ENCODE measurements at regions not wholly inside any gene's neighbourhood (a gene's known extent, or its start where the extent isn't known, plus 50 kb on each side); places are given as distances from the start of the nearest gene placed in this dataset.
"Not testable (repeated sequence)": the region's sequence is repeated elsewhere in the genome, so short reads cannot be mapped to it uniquely, and the experiment has no call there.

DNA sequence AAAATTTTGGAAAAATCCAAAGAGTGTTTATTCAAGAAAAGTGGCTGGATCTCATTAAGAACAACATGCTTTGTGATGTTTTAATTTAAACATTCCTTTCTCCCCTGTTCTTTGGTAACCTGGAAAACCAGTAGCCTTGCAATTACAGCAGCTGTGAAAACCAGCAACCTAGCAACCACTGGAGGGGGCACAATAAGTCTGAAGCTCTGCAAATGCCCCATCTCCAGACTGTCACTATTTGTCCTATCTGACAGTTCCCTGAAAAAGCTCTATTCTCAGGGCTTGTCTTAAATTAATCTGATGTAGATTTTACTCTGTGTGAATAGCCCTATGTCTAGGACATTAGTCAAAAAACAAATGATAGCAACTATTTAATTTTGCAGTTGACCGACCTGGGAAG lies 137.6 kb upstream of the THSD7A start:
- Histone ChIP-seq H3K4me3 (no peak overlapping the region), H3K9me3 (no peaks in the 10 kb centered on the region), H3K36me3 (no peaks in the 10 kb centered on the region), H3K27me3 (no peaks in the 10 kb centered on the region)
- DNase-seq: no peak

DNA sequence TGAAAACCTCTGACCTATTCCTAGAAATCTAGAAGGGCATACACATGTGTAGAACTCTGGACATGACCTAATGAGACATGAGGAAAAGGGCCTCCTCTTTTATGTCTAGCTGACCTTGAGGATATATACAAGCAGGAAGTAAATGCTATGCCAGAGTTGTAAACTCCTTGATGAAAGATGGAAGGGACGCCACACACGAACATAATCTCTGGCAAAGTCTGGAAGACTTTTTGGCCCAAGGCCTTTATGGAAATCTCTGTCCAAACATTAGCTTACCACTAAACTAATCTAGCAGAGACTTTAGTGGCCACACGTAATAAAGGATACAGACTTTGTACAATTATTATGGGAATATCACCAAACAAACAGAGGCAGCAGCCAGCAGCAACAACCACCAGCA lies 138.1 kb upstream of the THSD7A start:
- Histone ChIP-seq H3K4me3 (no peak overlapping the region), H3K27me3 (no peaks in the 10 kb centered on the region), H3K36me3 (no peaks in the 10 kb centered on the region), H3K9me3 (no peaks in the 10 kb centered on the region)
- no peak for DNase-seq

DNA sequence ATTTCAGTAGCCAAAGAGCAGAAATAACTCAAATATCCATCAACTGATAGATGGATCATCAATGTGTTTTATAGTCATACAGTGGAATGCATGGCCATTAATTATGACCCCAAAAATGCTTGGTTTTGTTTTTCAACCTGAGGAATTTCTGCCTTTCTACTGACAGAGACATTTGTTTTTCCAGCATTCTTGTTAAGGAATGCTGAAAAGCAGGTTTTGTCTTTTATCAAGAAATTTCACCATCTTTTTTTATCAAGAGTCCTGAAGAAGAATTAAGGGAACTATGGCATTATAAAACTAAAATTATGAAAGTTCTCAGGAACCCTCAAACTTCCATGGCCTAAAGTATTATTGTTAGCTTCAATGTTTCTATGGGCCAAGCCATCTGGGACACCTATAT lies 153.4 kb upstream of the THSD7A start:
- Histone ChIP-seq H3K9me3 (no peaks in the 10 kb centered on the region), H3K36me3 (no peaks in the 10 kb centered on the region), H3K4me3 (no peak overlapping the region), H3K27me3 (no peaks in the 10 kb centered on the region)
- no peak for DNase-seq

DNA sequence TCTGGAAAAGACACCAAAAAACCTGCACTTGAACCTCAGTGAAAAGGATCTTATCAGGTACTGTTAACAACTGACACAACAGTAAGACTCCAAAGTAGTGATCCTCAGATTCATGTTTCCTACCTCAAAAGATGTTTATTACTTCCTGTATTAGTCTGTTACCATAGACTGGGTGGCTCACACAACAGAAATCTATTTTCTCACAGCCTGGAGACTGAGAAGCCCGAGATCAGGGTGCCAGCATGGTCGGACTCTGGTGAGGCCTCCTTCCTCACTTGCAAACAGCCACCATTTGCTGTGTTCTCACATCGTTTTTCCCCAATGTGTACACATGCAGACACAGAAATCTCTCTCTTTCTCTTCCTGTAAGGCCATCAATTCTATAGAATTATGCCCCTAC lies 154.0 kb upstream of the THSD7A start:
- H3K9me3 ChIP-seq: no peaks in the 10 kb centered on the region
- H3K4me3 ChIP-seq: no peak overlapping the region
- DNase-seq: no peak
- no peaks in the 10 kb centered on the region for H3K36me3 ChIP-seq
- no peaks in the 10 kb centered on the region for H3K27me3 ChIP-seq

DNA sequence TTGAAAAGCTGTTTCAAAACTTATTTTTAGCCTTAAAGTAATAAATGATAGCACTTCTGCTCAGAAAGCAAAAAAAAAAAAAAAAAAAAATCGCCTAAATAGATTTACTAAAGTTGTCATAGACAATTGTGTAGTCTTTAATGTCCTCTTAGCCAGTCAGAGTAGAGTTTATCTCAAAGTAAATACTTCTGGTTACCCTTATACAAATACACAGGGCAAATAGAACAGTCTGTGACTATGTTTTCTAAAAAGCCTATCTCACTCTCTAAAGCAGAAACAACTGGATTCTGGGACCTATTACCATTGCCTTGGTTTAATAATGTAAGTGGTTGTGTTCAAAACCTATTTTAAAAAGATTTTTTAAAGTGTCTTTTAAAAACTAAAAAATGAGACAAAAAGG lies 156.2 kb upstream of the THSD7A start:
- Histone ChIP-seq H3K27me3 (no peaks in the 10 kb centered on the region), H3K9me3 (no peaks in the 10 kb centered on the region), H3K4me3 (no peak overlapping the region), H3K36me3 (no peaks in the 10 kb centered on the region)
- no peak for DNase-seq

DNA sequence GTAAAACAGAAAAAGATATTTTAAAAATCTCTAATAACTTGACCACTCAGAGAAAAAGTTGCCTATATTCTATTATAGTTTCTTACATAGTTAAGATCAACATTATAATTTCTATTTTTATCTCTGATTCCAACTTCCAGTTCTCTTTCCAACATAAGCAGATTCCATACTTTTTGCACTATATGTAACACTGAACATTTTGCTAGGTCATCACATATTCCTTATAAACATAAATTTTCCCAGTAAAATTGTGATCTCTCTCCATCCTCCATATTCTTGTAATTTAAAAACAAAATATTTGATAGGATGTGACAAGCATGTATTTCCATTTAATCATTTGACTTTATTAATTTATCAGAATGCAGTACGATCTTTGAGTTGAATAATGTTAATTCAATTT lies 170.4 kb upstream of the THSD7A start:
- Histone ChIP-seq H3K9me3 (no peaks in the 10 kb centered on the region), H3K4me3 (no peak overlapping the region), H3K36me3 (no peaks in the 10 kb centered on the region), H3K27me3 (no peaks in the 10 kb centered on the region)
- DNase-seq: no peak

DNA sequence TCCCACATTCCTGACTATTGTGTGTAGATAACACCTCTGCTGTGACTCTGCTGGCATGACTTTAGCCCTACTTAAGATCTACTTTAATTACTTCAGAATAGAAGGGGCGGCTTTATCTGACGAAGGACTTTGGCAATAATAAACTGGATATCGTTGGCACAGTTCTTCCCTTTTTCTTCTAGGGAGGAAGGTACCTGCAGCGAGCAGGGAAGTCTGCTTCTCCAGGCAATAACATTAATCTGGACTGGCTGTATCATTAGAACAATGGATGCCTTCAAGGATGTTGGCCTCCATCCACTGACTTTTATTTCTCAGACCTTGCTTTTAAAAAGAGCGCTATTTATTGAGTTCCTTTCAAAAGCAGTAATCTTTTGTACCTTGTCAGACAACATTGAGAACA lies 172.6 kb upstream of the THSD7A start:
- DNase-seq: no peak
- H3K27me3 ChIP-seq: no peaks in the 10 kb centered on the region
- H3K36me3 ChIP-seq: no peaks in the 10 kb centered on the region
- no peaks in the 10 kb centered on the region for H3K9me3 ChIP-seq
- no peak overlapping the region for H3K4me3 ChIP-seq

DNA sequence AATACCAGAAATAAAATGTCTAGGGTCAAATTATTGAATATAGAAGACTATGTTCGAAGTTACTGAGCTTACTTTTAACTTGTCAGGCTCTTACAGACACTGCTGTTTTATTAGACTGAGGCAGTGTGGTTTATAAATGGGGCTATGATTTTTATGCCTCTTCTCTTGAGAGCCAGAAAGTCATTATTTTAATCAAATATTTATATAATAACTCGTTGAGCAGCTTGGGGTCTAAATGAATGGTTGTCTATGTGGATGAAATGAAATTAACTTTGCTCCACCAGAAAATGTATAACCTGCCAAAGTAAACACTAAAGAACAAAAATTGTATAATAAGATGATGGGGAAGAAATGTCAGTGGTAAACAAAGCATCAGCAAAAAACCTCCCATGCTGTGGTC lies 175.6 kb upstream of the THSD7A start:
- Histone ChIP-seq H3K27me3 (no peaks in the 10 kb centered on the region), H3K36me3 (no peaks in the 10 kb centered on the region), H3K4me3 (no peak overlapping the region), H3K9me3 (no peaks in the 10 kb centered on the region)
- no peak for DNase-seq

DNA sequence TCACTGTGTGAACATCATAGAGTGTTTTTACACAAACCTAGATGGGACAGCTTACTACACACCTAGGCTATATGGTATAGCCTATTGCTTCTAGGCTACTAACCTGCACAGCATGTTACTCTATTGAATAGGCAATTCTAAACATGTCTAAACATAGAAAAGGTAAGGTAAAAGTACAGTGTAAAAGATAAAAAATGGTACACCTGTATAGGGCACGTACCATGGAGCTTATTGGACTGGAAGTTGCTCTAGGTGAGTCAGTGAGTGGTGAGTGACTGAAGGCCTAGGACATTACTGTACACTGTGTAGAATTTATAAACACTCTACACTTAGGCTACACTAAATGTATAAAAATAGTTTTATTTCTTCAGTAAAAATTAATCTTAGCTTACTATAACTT lies 182.0 kb upstream of the THSD7A start:
- DNase-seq: no peak
- H3K36me3 ChIP-seq: no peaks in the 10 kb centered on the region
- H3K4me3 ChIP-seq: no peak overlapping the region
- no peaks in the 10 kb centered on the region for H3K27me3 ChIP-seq
- H3K9me3 ChIP-seq: no peaks in the 10 kb centered on the region

DNA sequence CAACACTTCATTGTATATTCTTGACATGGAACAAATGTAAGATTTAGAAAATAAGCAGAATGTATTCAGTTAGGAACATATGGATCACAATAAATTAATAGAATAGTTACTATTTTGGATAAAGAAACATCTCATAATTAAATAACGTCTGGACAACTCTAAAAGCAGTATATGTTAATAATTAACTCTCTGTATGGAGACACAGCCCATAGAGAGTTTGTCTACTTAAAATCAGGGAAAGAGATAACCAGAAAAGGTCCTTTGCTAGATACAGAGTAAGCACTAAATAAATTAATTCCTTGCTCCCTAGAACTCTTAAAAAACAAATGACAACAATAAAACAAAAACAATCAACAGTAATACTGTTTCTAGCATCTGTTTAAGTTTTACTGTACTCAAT lies 184.4 kb upstream of the THSD7A start:
- DNase-seq: no peak
- no peaks in the 10 kb centered on the region for H3K36me3 ChIP-seq
- no peaks in the 10 kb centered on the region for H3K27me3 ChIP-seq
- no peak overlapping the region for H3K4me3 ChIP-seq
- H3K9me3 ChIP-seq: no peaks in the 10 kb centered on the region

DNA sequence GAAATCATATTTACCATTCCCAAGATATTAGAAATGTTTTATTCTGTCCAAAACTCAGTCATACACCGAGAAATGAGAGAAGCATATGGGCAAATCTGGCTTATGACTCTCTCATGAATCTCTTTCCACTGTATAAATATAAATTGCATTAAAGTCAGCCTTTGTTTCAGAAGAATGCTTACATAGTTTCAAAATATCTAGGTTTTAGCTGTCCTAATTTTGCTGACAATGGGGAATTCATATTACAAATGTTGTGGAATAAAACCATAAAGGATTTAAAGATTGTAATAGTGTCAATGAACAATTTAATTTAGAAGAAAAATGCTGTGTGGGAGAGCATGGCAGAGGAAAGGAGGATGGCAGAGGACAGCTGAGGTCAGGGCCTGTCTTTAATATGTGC lies 185.0 kb upstream of the THSD7A start:
- H3K27me3 ChIP-seq: no peaks in the 10 kb centered on the region

DNA sequence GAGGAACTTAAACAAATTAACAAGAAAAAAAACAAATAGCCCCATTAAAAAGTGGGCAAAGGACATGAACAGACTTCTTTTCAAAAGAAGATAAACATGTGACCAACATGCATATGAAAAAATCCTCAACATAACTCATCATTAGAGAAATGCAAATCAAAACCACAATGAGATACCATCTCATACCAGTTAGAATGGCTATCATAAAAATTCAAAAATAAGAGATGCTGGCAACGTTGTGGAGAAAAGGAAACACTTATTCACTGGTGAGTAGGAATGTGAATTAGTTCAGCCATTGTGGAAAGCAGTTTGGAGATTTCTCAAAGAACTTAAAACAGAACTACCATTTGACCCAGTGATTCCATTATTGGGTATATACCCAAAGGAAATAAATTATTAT lies 189.1 kb upstream of the TMEM106B start:
- H3K4me3 ChIP-seq, H3K9me3 ChIP-seq, H3K36me3 ChIP-seq, H3K27me3 ChIP-seq, DNase-seq: not testable (repeated sequence)

More for the DNA sequence above, 185.0 kb upstream of the THSD7A start:
- H3K36me3 ChIP-seq: no peaks in the 10 kb centered on the region
- no peak overlapping the region for H3K4me3 ChIP-seq
- DNase-seq: no peak
- H3K9me3 ChIP-seq: no peaks in the 10 kb centered on the region

DNA sequence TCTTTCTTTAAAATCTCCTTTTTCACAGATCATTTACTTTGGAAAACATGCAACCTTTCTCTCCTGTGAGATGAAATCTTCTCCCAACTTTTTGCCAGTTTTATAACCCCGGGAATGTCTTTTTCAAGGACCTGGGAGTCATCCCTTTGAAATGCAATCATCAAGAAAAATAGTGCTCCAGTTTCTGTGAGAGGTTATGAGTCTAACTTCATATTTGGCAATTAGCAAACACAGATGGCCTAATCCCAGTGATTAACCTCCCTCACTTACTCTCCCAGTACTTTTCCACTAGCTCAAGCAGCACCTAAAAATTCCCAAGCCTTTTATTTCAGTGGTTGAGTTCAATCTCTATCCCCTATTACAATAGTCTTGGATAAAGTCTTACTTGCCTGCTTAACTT lies 185.8 kb upstream of the TMEM106B start:
- 0 out of 2 replicates have a peak, but pooled peaks cover 2% of the 10 kb centered on the region for H3K27me3 ChIP-seq
- no peaks in the 10 kb centered on the region for H3K36me3 ChIP-seq
- no peaks in the 10 kb centered on the region for H3K9me3 ChIP-seq
- DNase-seq: no peak
- no peak overlapping the region for H3K4me3 ChIP-seq

DNA sequence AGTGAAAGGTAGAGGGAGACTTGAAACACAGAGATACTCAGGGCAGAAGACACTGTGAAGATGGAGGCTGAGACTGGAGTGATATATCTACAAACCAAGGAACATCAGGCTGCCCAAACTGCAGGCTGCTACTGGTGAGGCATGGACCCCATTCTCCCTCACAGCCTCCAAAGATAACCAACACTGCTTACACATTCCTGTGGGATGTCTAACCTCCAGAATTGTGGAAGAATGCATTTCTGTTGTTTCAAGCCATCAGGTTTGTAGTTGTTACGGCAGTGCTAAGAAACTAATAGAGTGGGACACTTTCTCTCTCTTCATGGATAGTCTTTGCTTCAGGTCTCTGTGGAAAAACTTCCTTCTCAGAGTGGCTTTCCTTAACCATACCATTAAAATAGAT lies 182.6 kb upstream of the TMEM106B start:
- H3K4me3 ChIP-seq: no peak overlapping the region
- no peaks in the 10 kb centered on the region for H3K36me3 ChIP-seq
- no peak for DNase-seq

DNA sequence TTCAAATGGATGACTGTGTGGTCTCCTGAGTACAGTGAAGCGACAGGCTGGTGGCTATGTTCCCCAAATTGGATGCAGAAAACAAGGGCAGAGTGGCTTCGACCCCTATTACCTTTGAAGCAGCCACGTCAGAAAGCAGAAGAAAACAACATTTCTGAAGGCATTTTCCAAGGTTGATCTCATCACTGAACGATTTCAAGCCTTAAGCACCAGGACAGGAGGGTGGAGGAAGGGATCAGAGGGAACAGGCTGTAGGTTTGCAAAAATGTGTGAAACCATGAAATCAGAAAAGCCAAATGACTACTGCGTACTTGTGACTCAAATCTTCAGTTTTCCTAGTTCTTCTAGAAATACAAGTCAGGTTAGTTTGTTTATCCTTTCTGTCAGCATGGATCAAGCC lies 181.0 kb upstream of the TMEM106B start:
- Histone ChIP-seq H3K27me3 (0 out of 2 replicates have a peak, but pooled peaks cover 2% of the 10 kb centered on the region), H3K9me3 (no peaks in the 10 kb centered on the region), H3K4me3 (no peak overlapping the region), H3K36me3 (no peaks in the 10 kb centered on the region)
- no peak for DNase-seq

More for the DNA sequence above, 182.6 kb upstream of the TMEM106B start:
- Histone ChIP-seq H3K27me3 (0 out of 2 replicates have a peak, but pooled peaks cover 2% of the 10 kb centered on the region), H3K9me3 (no peaks in the 10 kb centered on the region)

DNA sequence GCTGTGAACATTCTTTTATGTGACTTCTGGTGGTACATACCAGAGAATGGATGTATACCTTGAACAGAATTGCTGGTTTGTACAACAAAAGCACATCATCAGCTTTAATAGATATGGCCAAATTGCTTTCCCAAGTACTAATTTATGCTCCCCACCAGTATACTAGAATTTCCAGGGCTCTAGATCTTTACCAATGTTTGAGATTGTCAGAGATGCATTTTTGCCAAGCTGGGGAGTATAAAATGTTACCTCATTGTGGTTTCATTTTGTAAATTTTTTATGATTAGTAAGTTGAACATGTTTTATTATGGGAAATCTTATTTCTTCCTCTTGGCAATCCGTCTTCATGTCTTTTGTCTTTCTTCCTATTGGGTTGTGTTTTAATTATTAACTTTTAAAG lies 179.9 kb upstream of the TMEM106B start:
- no peak for DNase-seq

DNA sequence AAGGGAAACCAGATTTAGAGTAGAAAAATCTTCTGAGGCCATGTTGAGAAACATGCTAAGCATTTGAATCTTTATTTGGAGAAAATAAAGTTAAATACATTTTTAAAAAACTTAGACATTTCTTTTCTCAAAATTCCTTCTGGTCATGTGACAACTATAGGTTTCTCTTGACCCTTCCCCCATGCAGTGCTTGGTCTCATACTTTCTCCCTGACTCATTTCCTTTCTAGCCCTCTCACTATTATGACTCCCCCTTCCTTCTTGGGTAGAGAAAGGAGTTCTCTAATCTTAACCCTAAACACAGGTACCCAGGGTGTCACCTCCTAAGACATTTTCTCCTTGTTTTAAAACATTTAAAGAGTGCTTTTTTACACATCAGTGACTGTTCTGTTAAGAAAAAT lies 179.5 kb upstream of the TMEM106B start:
- Histone ChIP-seq H3K9me3 (no peaks in the 10 kb centered on the region), H3K4me3 (no peak overlapping the region), H3K36me3 (no peaks in the 10 kb centered on the region), H3K27me3 (no peaks in the 10 kb centered on the region)
- DNase-seq: no peak

More for the DNA sequence above, 179.9 kb upstream of the TMEM106B start:
- no peaks in the 10 kb centered on the region for H3K9me3 ChIP-seq
- no peaks in the 10 kb centered on the region for H3K27me3 ChIP-seq
- H3K4me3 ChIP-seq: no peak overlapping the region
- no peaks in the 10 kb centered on the region for H3K36me3 ChIP-seq

DNA sequence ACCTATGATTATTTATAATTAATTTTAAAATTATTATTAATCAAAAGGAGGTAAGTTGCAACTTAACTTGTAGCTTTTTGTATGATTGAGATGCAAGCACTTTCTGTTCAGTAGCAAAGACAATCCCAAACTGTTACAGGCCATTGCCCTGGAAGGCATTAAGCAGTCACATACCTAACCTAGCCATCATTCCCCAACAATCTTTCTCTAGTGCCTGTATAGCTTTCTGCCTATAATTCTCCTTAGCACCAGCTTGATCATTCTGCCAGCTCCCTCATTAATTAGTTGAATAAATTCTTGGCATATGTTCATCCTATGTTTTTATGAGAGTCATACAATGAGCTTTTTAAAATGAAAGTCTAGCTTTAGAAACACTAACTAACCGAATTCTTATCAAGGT lies 178.9 kb upstream of the TMEM106B start:
- DNase-seq: no peak
- Histone ChIP-seq H3K36me3 (no peaks in the 10 kb centered on the region), H3K27me3 (no peaks in the 10 kb centered on the region), H3K9me3 (no peaks in the 10 kb centered on the region), H3K4me3 (no peak overlapping the region)

DNA sequence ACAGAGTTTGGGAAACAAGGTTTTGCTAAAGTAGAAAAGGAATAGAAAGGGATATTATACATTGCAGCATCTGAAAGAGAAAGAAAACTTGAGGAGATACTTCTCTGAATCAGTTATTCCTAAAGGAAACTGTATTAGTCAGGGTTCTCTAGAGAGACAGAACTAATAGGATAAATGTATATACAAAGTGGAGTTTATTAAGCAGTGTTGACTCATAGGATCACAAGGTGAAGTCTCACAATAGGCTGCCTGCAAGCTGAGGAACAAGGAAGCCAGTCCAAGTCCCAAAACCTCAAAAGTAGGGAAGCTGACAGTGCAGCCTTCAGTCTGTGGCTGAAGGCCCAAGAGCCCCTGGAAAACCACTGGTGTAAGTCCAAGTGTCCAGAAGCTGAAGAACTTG lies 167.6 kb upstream of the TMEM106B start:
- H3K9me3 ChIP-seq, H3K4me3 ChIP-seq, DNase-seq, H3K36me3 ChIP-seq, H3K27me3 ChIP-seq: not testable (repeated sequence)

Data from MG63 (cell line).